Vagina (tissue), 2 donors: ENCODE measurements at regions not wholly inside any gene's neighbourhood (a gene's known extent, or its start where the extent isn't known, plus 50 kb on each side); places are given as distances from the start of the nearest gene placed in this dataset.

Experiments
- POLR2A ChIP-seq, 2 donors: fragments of 450-650 bp; IDR thresholded peaks; one replicate each; pipeline ENCODE4 v1.6.1; 2017; ENCODE audit warnings: antibody characterized with exemption in 2 of 2, mild to moderate bottlenecking in 2 of 2, moderate library complexity in 2 of 2
- TF ChIP-seq, protein P1 (sequence below), 3 experiments: fragments of 450-650 bp in 2 of 3; fragments of 200-600 bp in 1 of 3; sonication (generic) in 1 of 3; IDR thresholded peaks; one replicate each; pipeline ENCODE4 v1.5.1; 2017 to 2019; ENCODE audit warnings: antibody characterized with exemption in 3 of 3, mild to moderate bottlenecking in 2 of 3, moderate library complexity in 2 of 3

DNA sequence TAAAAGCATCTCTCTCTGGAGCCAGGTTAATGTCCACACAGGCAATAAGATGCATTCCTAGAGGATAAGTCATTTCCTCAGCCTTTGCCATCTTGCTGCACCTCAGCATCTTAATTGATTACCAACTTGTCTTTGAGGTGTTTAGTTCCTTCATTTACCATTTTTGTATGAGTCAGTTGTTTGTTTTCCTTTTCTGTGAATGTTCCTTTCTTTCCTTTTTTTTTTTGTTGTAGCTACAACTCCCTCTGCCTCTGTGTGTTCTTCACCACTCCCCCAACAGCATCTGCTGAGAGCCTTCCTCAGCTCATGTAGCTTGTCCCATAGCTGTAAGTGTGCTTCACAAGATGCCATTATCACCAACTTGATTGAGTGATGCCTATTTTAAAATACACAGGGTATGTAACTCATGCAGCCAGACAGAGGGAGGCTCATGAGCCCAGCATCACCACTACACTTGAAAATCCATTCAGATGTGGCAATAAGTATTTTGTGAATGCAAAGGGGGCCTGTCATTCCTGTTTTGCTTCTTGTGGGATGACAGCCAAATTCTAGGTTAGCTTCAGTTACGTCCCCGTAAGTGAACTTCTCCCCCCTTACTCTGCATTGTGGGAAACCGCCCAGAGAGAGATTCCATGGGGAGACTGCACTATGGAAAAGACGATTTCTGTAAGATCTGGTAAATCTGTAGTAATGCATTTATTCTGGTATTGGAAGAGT lies 315.9 kb upstream of the ZEB2 start:
- TF ChIP-seq, protein P1, sequence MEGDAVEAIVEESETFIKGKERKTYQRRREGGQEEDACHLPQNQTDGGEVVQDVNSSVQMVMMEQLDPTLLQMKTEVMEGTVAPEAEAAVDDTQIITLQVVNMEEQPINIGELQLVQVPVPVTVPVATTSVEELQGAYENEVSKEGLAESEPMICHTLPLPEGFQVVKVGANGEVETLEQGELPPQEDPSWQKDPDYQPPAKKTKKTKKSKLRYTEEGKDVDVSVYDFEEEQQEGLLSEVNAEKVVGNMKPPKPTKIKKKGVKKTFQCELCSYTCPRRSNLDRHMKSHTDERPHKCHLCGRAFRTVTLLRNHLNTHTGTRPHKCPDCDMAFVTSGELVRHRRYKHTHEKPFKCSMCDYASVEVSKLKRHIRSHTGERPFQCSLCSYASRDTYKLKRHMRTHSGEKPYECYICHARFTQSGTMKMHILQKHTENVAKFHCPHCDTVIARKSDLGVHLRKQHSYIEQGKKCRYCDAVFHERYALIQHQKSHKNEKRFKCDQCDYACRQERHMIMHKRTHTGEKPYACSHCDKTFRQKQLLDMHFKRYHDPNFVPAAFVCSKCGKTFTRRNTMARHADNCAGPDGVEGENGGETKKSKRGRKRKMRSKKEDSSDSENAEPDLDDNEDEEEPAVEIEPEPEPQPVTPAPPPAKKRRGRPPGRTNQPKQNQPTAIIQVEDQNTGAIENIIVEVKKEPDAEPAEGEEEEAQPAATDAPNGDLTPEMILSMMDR (IDR thresholded peaks at IDR 0.05): no peak
- TF ChIP-seq POLR2A (IDR thresholded peaks at IDR 0.05): no peak
